ENCODE measurements at regions not wholly inside any gene's neighbourhood (a gene's known extent, or its start where the extent isn't known, plus 50 kb on each side); places are given as distances from the start of the nearest gene placed in this dataset.

DNA sequence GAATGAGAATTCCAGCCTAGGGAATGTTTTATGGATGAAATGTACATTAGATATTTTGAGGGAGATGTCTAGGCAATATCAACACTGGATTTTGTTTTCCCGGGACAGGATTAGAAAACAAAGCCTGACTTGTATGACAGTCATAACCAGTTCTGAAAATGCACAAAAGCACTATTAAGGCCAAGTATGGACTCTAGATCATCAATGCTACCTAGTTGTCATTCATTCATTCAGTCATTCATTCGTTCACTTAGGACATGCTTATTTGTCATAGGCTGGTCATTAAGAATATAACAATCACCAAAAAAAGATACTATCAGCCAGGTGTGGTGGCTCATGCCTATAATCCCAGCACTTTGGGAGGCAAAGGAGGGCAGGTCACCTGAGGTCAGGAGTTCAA, 511.2 kb downstream of the CMPK2 start:
- H3K9me3 ChIP-seq (ENCODE audit: low read length), result no peaks in the 10 kb centered on the region
- no peaks in the 10 kb centered on the region for H3K79me2 ChIP-seq (ENCODE audit: low read length)
- H2AFZ ChIP-seq (ENCODE audit: low read length), result no peak overlapping the region
- ChIA-PET CTCF (no interaction called here), POLR2A (ENCODE audit: unreplicated experiment) (no interaction called here)
- ATAC-seq (no peak), DNase-seq (no peak)
- TF ChIP-seq EZH2 (IDR thresholded peaks at IDR 0.05; ENCODE audit: low read length, unreplicated experiment), result no peak
- no peak overlapping the region for H3K9ac ChIP-seq (ENCODE audit: low read length)
- H3F3A ChIP-seq (ENCODE audit: low read length, unreplicated experiment), result no peaks in the 10 kb centered on the region
- no peak overlapping the region for H3K4me3 ChIP-seq (ENCODE audit: low read length)
- no peaks in the 10 kb centered on the region for H3K9me2 ChIP-seq (replicated peaks; ENCODE audit: low read length)
- intact Hi-C loops (cut with micrococcal nuclease), result no loop called here
- H3K27ac ChIP-seq (ENCODE audit: low read length), result no peak overlapping the region
- no peaks in the 10 kb centered on the region for H3K36me3 ChIP-seq (ENCODE audit: low read depth, low read length)
- no peaks in the 10 kb centered on the region for H3K4me1 ChIP-seq (ENCODE audit: insufficient read depth, low read length)
- H3K27me3 ChIP-seq (ENCODE audit: low read length), result no peaks in the 10 kb centered on the region
- no peak overlapping the region for H3K4me2 ChIP-seq (ENCODE audit: low read length)
- no TSS peak for BruUV-seq (replicated peaks)
- no peaks in the 10 kb centered on the region for H4K20me1 ChIP-seq (ENCODE audit: low read length)

- H3K9me3 ChIP-seq (ENCODE audit: low read length), result no peaks in the 10 kb centered on the region
- no peak overlapping the region for H3K9ac ChIP-seq (ENCODE audit: low read length)
- H3K36me3 ChIP-seq (ENCODE audit: low read depth, low read length), result no peaks in the 10 kb centered on the region
- no peak for ATAC-seq
- CTCF ChIA-PET, result no interaction called here
- no peak for DNase-seq
- TF ChIP-seq EZH2 (IDR thresholded peaks at IDR 0.05; ENCODE audit: low read length, unreplicated experiment), result no peak
- TF ChIP-seq, protein P1, sequence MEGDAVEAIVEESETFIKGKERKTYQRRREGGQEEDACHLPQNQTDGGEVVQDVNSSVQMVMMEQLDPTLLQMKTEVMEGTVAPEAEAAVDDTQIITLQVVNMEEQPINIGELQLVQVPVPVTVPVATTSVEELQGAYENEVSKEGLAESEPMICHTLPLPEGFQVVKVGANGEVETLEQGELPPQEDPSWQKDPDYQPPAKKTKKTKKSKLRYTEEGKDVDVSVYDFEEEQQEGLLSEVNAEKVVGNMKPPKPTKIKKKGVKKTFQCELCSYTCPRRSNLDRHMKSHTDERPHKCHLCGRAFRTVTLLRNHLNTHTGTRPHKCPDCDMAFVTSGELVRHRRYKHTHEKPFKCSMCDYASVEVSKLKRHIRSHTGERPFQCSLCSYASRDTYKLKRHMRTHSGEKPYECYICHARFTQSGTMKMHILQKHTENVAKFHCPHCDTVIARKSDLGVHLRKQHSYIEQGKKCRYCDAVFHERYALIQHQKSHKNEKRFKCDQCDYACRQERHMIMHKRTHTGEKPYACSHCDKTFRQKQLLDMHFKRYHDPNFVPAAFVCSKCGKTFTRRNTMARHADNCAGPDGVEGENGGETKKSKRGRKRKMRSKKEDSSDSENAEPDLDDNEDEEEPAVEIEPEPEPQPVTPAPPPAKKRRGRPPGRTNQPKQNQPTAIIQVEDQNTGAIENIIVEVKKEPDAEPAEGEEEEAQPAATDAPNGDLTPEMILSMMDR (conservative IDR thresholded peaks at IDR 0.05; ENCODE audit: low read depth, low read length), result no peak
- TF ChIP-seq EZH2phosphoT487 (IDR thresholded peaks at IDR 0.05; ENCODE audit: borderline replicate concordance, low read length), result no peak
- H3K4me2 ChIP-seq (ENCODE audit: low read length), result no peak overlapping the region
- no peaks in the 10 kb centered on the region for H3K9me2 ChIP-seq (replicated peaks; ENCODE audit: low read length)
- H3F3A ChIP-seq (ENCODE audit: low read length, unreplicated experiment), result no peaks in the 10 kb centered on the region
- no peak overlapping the region for H3K27ac ChIP-seq (ENCODE audit: low read length)
- H3K4me3 ChIP-seq (ENCODE audit: low read length), result no peak overlapping the region
- H3K79me2 ChIP-seq (ENCODE audit: low read length), result no peaks in the 10 kb centered on the region
- no peak overlapping the region for H2AFZ ChIP-seq (ENCODE audit: low read length)
- POLR2A ChIA-PET (ENCODE audit: unreplicated experiment), result no interaction called here
- H3K27me3 ChIP-seq (ENCODE audit: low read length), result no peaks in the 10 kb centered on the region
- H3K4me1 ChIP-seq (ENCODE audit: insufficient read depth, low read length), result no peaks in the 10 kb centered on the region
- no TSS peak for BruUV-seq (replicated peaks)
- intact Hi-C loops (cut with micrococcal nuclease), result no loop called here
- no peaks in the 10 kb centered on the region for H4K20me1 ChIP-seq (ENCODE audit: low read length)
Measured at GRCh38 chr2:6355886-6356761, 509.6 kb downstream of the CMPK2 start.

DNA sequence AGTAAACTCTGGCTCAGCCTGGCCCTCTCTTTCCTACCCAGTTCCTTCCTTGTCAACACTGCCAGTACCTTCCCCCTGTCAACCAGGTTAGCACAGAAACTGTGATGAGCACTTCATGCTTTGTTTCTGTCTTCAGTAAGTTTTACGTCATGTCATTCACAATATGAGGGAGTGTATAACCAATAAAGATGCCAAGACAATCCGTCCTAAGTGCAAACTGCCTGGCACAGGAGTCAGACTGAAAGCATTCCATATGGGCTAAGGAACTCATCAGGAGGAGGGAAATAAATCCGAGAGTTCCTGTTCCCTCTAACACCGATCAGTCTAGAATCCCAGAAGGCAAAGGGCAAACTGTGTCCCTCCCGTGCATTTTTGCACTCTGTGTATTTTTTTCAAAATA, 507.2 kb downstream of the CMPK2 start:
- no peak for ATAC-seq
- H3K36me3 ChIP-seq (ENCODE audit: low read depth, low read length), result no peaks in the 10 kb centered on the region
- no TSS peak for BruUV-seq (replicated peaks)
- no peaks in the 10 kb centered on the region for H4K20me1 ChIP-seq (ENCODE audit: low read length)
- no peak for TF ChIP-seq EZH2phosphoT487 (IDR thresholded peaks at IDR 0.05; ENCODE audit: borderline replicate concordance, low read length)
- TF ChIP-seq, protein P1 (conservative IDR thresholded peaks at IDR 0.05; ENCODE audit: low read depth, low read length), result no peak
- no peak overlapping the region for H3K27ac ChIP-seq (ENCODE audit: low read length)
- H3K4me2 ChIP-seq (ENCODE audit: low read length), result no peak overlapping the region
- H3K79me2 ChIP-seq (ENCODE audit: low read length), result no peaks in the 10 kb centered on the region
- CTCF ChIA-PET, result no interaction called here
- no peaks in the 10 kb centered on the region for H3K4me1 ChIP-seq (ENCODE audit: insufficient read depth, low read length)
- no peak overlapping the region for H2AFZ ChIP-seq (ENCODE audit: low read length)
- H3K9ac ChIP-seq (ENCODE audit: low read length), result no peak overlapping the region
- H3F3A ChIP-seq (ENCODE audit: low read length, unreplicated experiment), result no peaks in the 10 kb centered on the region
- no peak overlapping the region for H3K4me3 ChIP-seq (ENCODE audit: low read length)
- intact Hi-C loops (cut with micrococcal nuclease), result no loop called here
- no peaks in the 10 kb centered on the region for H3K9me2 ChIP-seq (replicated peaks; ENCODE audit: low read length)
- POLR2A ChIA-PET (ENCODE audit: unreplicated experiment), result no interaction called here
- H3K27me3 ChIP-seq (ENCODE audit: low read length), result no peaks in the 10 kb centered on the region
- H3K9me3 ChIP-seq (ENCODE audit: low read length), result no peaks in the 10 kb centered on the region
- DNase-seq, result no peak
